ENCODE measurements at regions not wholly inside any gene's neighbourhood (a gene's known extent, or its start where the extent isn't known, plus 50 kb on each side); places are given as distances from the start of the nearest gene placed in this dataset.

DNA sequence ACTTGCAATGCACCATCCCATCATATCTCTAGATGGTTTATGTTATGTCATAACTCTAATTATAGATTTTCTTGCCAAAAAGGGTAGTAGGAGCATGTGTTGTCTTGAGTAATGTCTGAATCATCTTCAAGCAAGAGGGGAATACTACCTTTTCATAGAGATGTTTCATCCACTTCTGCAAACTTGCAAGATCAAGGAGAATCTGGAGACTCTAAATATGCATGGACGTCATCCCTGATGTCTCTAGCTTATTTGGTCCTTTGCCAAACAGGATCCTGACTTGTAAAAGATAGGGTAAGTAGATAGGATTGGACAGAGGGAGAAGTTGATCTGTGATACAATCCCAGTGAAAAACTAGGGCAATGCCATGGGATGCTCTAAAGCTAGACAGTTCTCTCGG lies 246.5 kb downstream of the DMRTA1 start:
- H3K36me3 Mint-ChIP-seq (ENCODE audit: low read depth) = no peaks in the 10 kb centered on the region
- no peak overlapping the region for H3K4me3 Mint-ChIP-seq
- H3K27me3 Mint-ChIP-seq (ENCODE audit: low read depth) = no peaks in the 10 kb centered on the region
- H3K27ac Mint-ChIP-seq = no peak overlapping the region
- H3K4me1 Mint-ChIP-seq (ENCODE audit: low read depth) = no peaks in the 10 kb centered on the region
- peaks cover 8% of the 10 kb centered on the region for H3K9me3 Mint-ChIP-seq

GRCh38 chr9:22700171-22700570 lies 253.5 kb downstream of the DMRTA1 start:
- Mint-ChIP-seq H3K4me3 (no peak overlapping the region), H3K36me3 (ENCODE audit: low read depth) (no peaks in the 10 kb centered on the region)

GRCh38 chr9:22718653-22719052 lies 272.0 kb downstream of the DMRTA1 start:
- H3K4me3 Mint-ChIP-seq = no peak overlapping the region
- H3K4me1 Mint-ChIP-seq (ENCODE audit: low read depth) = no peaks in the 10 kb centered on the region
- H3K27ac Mint-ChIP-seq = no peak overlapping the region
- H3K9me3 Mint-ChIP-seq = peaks cover 2% of the 10 kb centered on the region
- no peaks in the 10 kb centered on the region for H3K36me3 Mint-ChIP-seq (ENCODE audit: low read depth)
- H3K27me3 Mint-ChIP-seq (ENCODE audit: low read depth) = no peaks in the 10 kb centered on the region

More at GRCh38 chr9:22700171-22700570, 253.5 kb downstream of the DMRTA1 start:
- H3K4me1 Mint-ChIP-seq (ENCODE audit: low read depth) = no peaks in the 10 kb centered on the region
- H3K9me3 Mint-ChIP-seq = peaks cover 24% of the 10 kb centered on the region
- H3K27ac Mint-ChIP-seq = no peak overlapping the region
- H3K27me3 Mint-ChIP-seq (ENCODE audit: low read depth) = no peaks in the 10 kb centered on the region

GRCh38 chr9:22722492-22722891 lies 275.9 kb downstream of the DMRTA1 start:
- Mint-ChIP-seq H3K36me3 (ENCODE audit: low read depth) (no peaks in the 10 kb centered on the region), H3K4me1 (ENCODE audit: low read depth) (no peaks in the 10 kb centered on the region), H3K27ac (no peak overlapping the region), H3K9me3 (peaks cover 8% of the 10 kb centered on the region), H3K4me3 (no peak overlapping the region), H3K27me3 (ENCODE audit: low read depth) (no peaks in the 10 kb centered on the region)

DNA sequence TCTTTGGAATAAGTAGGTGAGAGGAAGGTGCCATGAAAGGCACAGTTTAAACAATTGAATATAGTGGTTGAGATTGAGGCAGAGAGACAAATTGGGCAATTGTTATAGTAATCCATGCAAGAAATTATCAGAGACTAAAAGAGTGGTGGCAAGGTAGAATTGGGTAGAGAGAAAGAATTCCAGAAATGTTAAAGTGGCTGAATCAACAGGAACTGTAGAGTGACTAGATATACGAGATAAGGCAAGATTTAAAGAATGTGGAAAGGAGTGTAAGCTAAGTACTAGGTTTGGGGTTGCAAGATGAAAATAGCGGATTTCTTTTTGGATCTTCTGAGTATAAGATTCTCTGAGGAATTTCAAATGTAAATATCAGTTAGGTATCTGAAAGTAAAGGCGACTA lies 285.2 kb downstream of the DMRTA1 start:
- H3K9me3 Mint-ChIP-seq = peaks cover 19% of the 10 kb centered on the region
- no peaks in the 10 kb centered on the region for H3K36me3 Mint-ChIP-seq (ENCODE audit: low read depth)
- no peaks in the 10 kb centered on the region for H3K27me3 Mint-ChIP-seq (ENCODE audit: low read depth)
- H3K4me1 Mint-ChIP-seq (ENCODE audit: low read depth) = no peaks in the 10 kb centered on the region
- H3K4me3 Mint-ChIP-seq = no peak overlapping the region
- no peak overlapping the region for H3K27ac Mint-ChIP-seq

- H3K4me3 Mint-ChIP-seq = no peak overlapping the region
- no peak overlapping the region for H3K27ac Mint-ChIP-seq
- no peaks in the 10 kb centered on the region for H3K36me3 Mint-ChIP-seq (ENCODE audit: low read depth)
- H3K4me1 Mint-ChIP-seq (ENCODE audit: low read depth) = no peaks in the 10 kb centered on the region
- H3K27me3 Mint-ChIP-seq (ENCODE audit: low read depth) = no peaks in the 10 kb centered on the region
- H3K9me3 Mint-ChIP-seq = peaks cover 4% of the 10 kb centered on the region
Observed at GRCh38 chr9:22739712-22740111, 293.1 kb downstream of the DMRTA1 start.

DNA sequence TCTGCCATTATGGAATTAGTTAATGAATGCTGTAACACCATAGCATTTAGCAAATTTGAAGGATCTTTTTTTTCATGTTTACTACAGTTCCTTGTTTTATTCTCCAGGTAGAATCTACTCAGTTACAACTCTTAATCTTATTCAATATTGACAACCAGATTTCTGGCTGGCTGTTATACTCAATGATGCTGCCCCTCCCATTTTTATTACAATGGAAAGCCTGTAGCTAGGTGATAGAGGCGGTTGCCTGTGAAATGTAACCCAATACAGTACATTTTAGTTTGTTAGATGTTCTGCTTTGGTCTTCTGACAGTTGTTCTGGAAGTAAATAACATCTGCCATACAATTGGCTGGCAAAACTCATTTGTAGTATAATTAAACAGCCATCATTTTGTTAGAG lies 294.2 kb downstream of the DMRTA1 start:
- no peak overlapping the region for H3K27ac Mint-ChIP-seq
- H3K27me3 Mint-ChIP-seq (ENCODE audit: low read depth) = no peaks in the 10 kb centered on the region
- no peaks in the 10 kb centered on the region for H3K36me3 Mint-ChIP-seq (ENCODE audit: low read depth)
- no peaks in the 10 kb centered on the region for H3K4me1 Mint-ChIP-seq (ENCODE audit: low read depth)
- peaks cover 4% of the 10 kb centered on the region for H3K9me3 Mint-ChIP-seq
- H3K4me3 Mint-ChIP-seq = no peak overlapping the region

DNA sequence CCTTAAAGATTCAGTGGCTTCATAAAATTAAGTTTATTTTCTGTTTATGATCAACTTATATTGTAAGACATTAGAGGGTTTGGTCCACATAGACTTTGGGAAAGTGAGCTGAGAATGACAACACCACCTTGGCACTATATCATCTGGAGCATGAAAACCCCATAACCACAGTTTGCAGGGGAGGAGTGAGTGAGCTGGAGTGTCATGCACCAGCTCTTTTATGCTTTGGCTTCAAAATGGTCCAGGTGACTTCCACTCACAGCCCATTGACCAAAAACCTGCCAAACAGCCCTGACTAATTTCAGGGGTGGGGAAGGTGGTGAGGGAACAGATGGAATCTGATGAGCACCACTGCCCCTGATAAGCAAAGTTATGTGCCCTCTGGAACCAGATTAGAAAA lies 295.8 kb downstream of the DMRTA1 start:
- no peaks in the 10 kb centered on the region for H3K4me1 Mint-ChIP-seq (ENCODE audit: low read depth)
- H3K36me3 Mint-ChIP-seq (ENCODE audit: low read depth) = no peaks in the 10 kb centered on the region
- H3K27ac Mint-ChIP-seq = no peak overlapping the region
- H3K4me3 Mint-ChIP-seq = no peak overlapping the region
- no peaks in the 10 kb centered on the region for H3K27me3 Mint-ChIP-seq (ENCODE audit: low read depth)
- H3K9me3 Mint-ChIP-seq = peaks cover 4% of the 10 kb centered on the region

GRCh38 chr9:22773501-22774220 lies 327.0 kb downstream of the DMRTA1 start:
- Mint-ChIP-seq H3K27me3 (ENCODE audit: low read depth) (no peaks in the 10 kb centered on the region), H3K36me3 (ENCODE audit: low read depth) (no peaks in the 10 kb centered on the region), H3K27ac (no peak overlapping the region), H3K4me1 (ENCODE audit: low read depth) (no peaks in the 10 kb centered on the region), H3K4me3 (no peak overlapping the region), H3K9me3 (peaks cover 8% of the 10 kb centered on the region)

DNA sequence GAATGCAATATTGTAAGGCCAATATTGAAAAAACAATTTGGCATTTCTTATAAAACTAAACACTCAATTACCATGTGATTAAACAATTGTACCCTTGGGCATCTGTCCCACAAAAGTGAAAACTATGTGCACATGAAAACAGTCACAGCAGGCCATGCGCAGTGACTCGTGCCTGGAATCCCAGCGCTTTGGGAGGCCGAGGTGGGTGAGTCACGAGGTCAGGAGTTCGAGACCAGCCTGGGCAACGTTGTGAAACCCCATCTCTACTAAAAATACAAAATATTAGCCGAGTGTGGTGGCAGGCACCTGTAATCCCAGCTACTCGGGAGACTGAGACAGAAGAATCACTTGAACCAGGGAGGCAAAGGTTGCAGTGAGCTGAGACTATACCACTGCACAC lies 343.7 kb downstream of the DMRTA1 start:
- Mint-ChIP-seq H3K27me3 (ENCODE audit: low read depth) (no peaks in the 10 kb centered on the region), H3K4me1 (ENCODE audit: low read depth) (no peaks in the 10 kb centered on the region), H3K36me3 (ENCODE audit: low read depth) (no peaks in the 10 kb centered on the region), H3K4me3 (no peak overlapping the region), H3K27ac (no peak overlapping the region), H3K9me3 (peaks cover 24% of the 10 kb centered on the region)

DNA sequence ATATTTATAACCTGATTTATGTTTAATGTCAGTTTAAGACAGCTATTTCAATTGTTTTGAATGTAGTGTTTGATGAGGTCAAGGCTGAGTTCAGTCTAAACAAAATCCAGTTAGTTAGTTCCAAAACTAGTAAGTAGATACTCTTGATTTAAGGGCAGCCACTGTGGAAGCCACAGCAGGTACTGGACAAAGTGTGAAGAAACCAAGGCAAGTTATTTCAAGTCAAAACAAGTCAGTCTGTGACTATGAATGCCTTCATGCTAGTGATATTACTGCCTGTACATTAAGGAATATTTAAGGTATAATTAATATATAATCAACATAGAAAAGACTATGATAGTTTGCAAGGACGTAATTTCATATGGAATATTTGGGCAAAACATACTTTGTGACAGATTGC lies 362.3 kb downstream of the DMRTA1 start:
- Mint-ChIP-seq H3K4me3 (no peak overlapping the region), H3K27ac (no peak overlapping the region), H3K4me1 (ENCODE audit: low read depth) (no peaks in the 10 kb centered on the region), H3K27me3 (ENCODE audit: low read depth) (no peaks in the 10 kb centered on the region), H3K9me3 (peaks cover 5% of the 10 kb centered on the region), H3K36me3 (ENCODE audit: low read depth) (no peaks in the 10 kb centered on the region)

GRCh38 chr9:22809371-22809770 lies 362.7 kb downstream of the DMRTA1 start:
- no peaks in the 10 kb centered on the region for H3K36me3 Mint-ChIP-seq (ENCODE audit: low read depth)
- no peak overlapping the region for H3K4me3 Mint-ChIP-seq
- H3K4me1 Mint-ChIP-seq (ENCODE audit: low read depth) = no peaks in the 10 kb centered on the region
- no peaks in the 10 kb centered on the region for H3K27me3 Mint-ChIP-seq (ENCODE audit: low read depth)
- H3K27ac Mint-ChIP-seq = no peak overlapping the region
- H3K9me3 Mint-ChIP-seq = peaks cover 6% of the 10 kb centered on the region

- Mint-ChIP-seq H3K4me1 (ENCODE audit: low read depth) (no peaks in the 10 kb centered on the region), H3K27me3 (ENCODE audit: low read depth) (no peaks in the 10 kb centered on the region), H3K36me3 (ENCODE audit: low read depth) (no peaks in the 10 kb centered on the region), H3K27ac (no peak overlapping the region), H3K4me3 (no peak overlapping the region), H3K9me3 (peaks cover 3% of the 10 kb centered on the region)
Observed at GRCh38 chr9:22813529-22813928, 366.9 kb downstream of the DMRTA1 start.

DNA sequence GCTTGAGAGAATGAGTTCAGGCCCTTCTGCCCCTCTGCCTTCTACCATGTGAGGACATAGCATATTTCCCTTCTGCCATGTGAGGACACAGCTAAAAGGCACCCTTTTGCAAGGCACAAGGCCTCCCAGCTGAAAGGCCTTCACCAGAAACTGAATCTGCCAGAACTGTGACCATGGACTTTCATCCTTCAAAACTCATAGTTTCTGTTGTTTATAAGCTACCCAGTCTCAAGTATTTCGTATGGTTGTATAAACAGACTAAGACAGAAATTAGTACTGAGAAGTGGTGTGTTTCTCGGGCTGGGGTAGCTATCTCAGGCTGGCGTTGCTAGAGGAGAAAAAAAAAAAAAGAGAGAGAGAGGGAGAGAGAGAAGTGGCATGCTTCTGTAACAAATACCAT lies 368.6 kb downstream of the DMRTA1 start:
- Mint-ChIP-seq H3K27me3 (ENCODE audit: low read depth) (no peaks in the 10 kb centered on the region), H3K36me3 (ENCODE audit: low read depth) (no peaks in the 10 kb centered on the region), H3K4me1 (ENCODE audit: low read depth) (no peaks in the 10 kb centered on the region), H3K4me3 (no peak overlapping the region), H3K9me3 (peaks cover 3% of the 10 kb centered on the region), H3K27ac (no peak overlapping the region)

GRCh38 chr9:22817181-22817580 lies 370.6 kb downstream of the DMRTA1 start:
- H3K27ac Mint-ChIP-seq = no peak overlapping the region
- H3K4me3 Mint-ChIP-seq = no peak overlapping the region
- H3K27me3 Mint-ChIP-seq (ENCODE audit: low read depth) = no peaks in the 10 kb centered on the region
- no peaks in the 10 kb centered on the region for H3K4me1 Mint-ChIP-seq (ENCODE audit: low read depth)
- H3K36me3 Mint-ChIP-seq (ENCODE audit: low read depth) = no peaks in the 10 kb centered on the region
- H3K9me3 Mint-ChIP-seq = peaks cover 7% of the 10 kb centered on the region

DNA sequence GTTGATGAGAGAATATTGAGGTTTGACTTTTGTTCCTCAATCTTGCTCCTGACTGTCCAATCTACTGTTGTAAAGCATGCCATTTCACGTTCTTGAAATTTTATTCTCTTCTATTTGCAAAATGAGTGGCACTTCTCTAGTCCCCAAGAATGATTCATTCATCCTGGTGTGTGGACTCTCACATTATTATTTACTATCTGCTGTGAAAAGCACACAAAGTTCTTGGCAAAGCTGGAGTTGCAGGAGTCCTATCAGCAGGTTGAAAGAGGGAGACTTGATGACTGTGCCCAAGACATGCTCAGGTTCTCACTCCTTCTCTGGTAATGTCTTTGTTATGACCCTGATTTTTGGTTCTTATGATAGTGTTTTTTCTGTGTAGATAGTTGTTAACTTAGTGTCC lies 382.6 kb downstream of the DMRTA1 start:
- peaks cover 10% of the 10 kb centered on the region for H3K9me3 Mint-ChIP-seq
- H3K4me3 Mint-ChIP-seq = no peak overlapping the region
- H3K36me3 Mint-ChIP-seq (ENCODE audit: low read depth) = no peaks in the 10 kb centered on the region
- H3K4me1 Mint-ChIP-seq (ENCODE audit: low read depth) = no peaks in the 10 kb centered on the region
- H3K27ac Mint-ChIP-seq = no peak overlapping the region
- no peaks in the 10 kb centered on the region for H3K27me3 Mint-ChIP-seq (ENCODE audit: low read depth)
